Heart left ventricle (tissue), 16 donors: ENCODE measurements at regions not wholly inside any gene's neighbourhood (a gene's known extent, or its start where the extent isn't known, plus 50 kb on each side); places are given as distances from the start of the nearest gene placed in this dataset.

Source experiments
- ATAC-seq, 4 donors: fragments of 200-7000 bp; cut with Tn5 transposase; one replicate each; pipeline ENCODE4 v1.9.1; 2020 to 2022; ENCODE audit warnings: moderate library complexity in 4 of 4, mild to moderate bottlenecking in 3 of 4, moderate number of reproducible peaks in 1 of 4
- DNase-seq, 5 donors: peaks; one replicate each; pipeline ENCODE4 v3.0.0-alpha.2; 2020
- H3K27ac ChIP-seq, 12 donors: fragments of 200-600 bp; sonication (generic) in 4 of 12; one replicate each; pipeline versions ENCODE4 v1.5.0 to v1.8.0; 2016 to 2022; ENCODE audit warnings: mild to moderate bottlenecking in 2 of 12
- H3K27me3 ChIP-seq, 9 donors: fragments of 200-600 bp; sonication (generic) in 2 of 9; one replicate each; pipeline versions ENCODE4 v1.5.1 to v1.8.0; 2016 to 2022; ENCODE audit warnings: mild to moderate bottlenecking in 3 of 9
- H3K36me3 ChIP-seq, 9 donors: fragments of 200-600 bp; sonication (generic) in 2 of 9; one replicate each; pipeline versions ENCODE4 v1.5.0 to v1.8.0; 2018 to 2022; ENCODE audit warnings: mild to moderate bottlenecking in 2 of 9
- H3K4me1 ChIP-seq, 12 donors: fragments of 200-600 bp; sonication (generic) in 4 of 12; one replicate each; pipeline versions ENCODE4 v1.5.0 to v1.8.0; 2016 to 2022; ENCODE audit warnings: mild to moderate bottlenecking in 3 of 12
- H3K4me3 ChIP-seq, 12 donors: fragments of 200-600 bp; sonication (generic) in 4 of 12; one replicate each; pipeline versions ENCODE4 v1.5.0 to v1.8.0; 2017 to 2022; ENCODE audit warnings: mild to moderate bottlenecking in 9 of 12, moderate library complexity in 4 of 12
- H3K9me3 ChIP-seq, 12 donors: fragments of 200-600 bp; sonication (generic) in 4 of 12; one replicate each; pipeline versions ENCODE4 v1.5.0 to v1.8.0; 2016 to 2022; ENCODE audit warnings: mild to moderate bottlenecking in 1 of 12
- CTCF ChIP-seq, 12 donors: fragments of 200-600 bp; sonication (generic) in 4 of 12; IDR thresholded peaks; one replicate each; pipeline versions ENCODE4 v1.5.0 to v1.8.0; 2018 to 2022; ENCODE audit warnings: antibody characterized with exemption in 12 of 12, mild to moderate bottlenecking in 5 of 12
- POLR2A ChIP-seq, 2 donors: fragments of 450-650 bp; IDR thresholded peaks; one replicate each; pipeline ENCODE4 v1.6.1; 2017; ENCODE audit warnings: antibody characterized with exemption in 2 of 2, mild to moderate bottlenecking in 2 of 2, moderate library complexity in 2 of 2
- WGBS, 4 donors: extraction: QIAGEN DNeasy Blood & Tissue Kit in 2 of 4; methylation state at CpG; one replicate each; pipeline versions ENCODE4 v1.1.5 to v1.1.7; 2013 to 2018; 5-methylcytosine and 5-hydroxymethylcytosine counted together
- intact Hi-C, 10 donors: fragments of 100-400 bp; cut with DNase I; formaldehyde crosslinking; loops; one replicate each; pipeline versions ENCODE4 v1.11.1 to v1.14.2; 2022
- donor health status: ischemic (EF 13 %, LVEDD 7.1; RV severe dilation, severe dysfunction).
- donor health status: healthy with polysubstance abuse.
- donor health status: DM: no; HTN: yes; CAD: no.
- donor health status: DM: no; HTN: no; CAD: no.
- donor health status: ischemic (EF 25% LVEDD 6.9; RV normal size, moderate dysfunction).
- donor health status: ischemic (EF 25% LVEDD 5.7; RV mildly dilated, moderate dysfunction).
- donor health status: healthy.
- donor health status: DM: yes; HTN: yes; CAD: no.
- donor health status: ischemic (EF 35%, LVEDD 5.7; RV mildly dilated, moderate dysfunction).
- donor health status: nonischemic (EF 11% LVEDD 7.7; RV severe dilation, severe dysfunction).
- donor health status: DM: yes; HTN: yes; CAD: no.
- donor health status: PGD.
- donor health status: ischemic (EF 29% LVEDD 5.4; RV normal size, mild dysfunction).
- donor health status: nonischemic (EF 23%, LVEDD 6.1; RV moderate dilation, normal function).

- ATAC-seq: no peak
- no peaks in the 10 kb centered on the region for H3K27me3 ChIP-seq
- 69 to 88% (median 84%) methylated on average over 1 of the region's 1 CpG for WGBS, 4 donors
- no peak overlapping the region for H3K4me3 ChIP-seq
- no peak overlapping the region for H3K27ac ChIP-seq
- intact Hi-C loops: no loop called here
- no peaks in the 10 kb centered on the region for H3K4me1 ChIP-seq
- DNase-seq: no peak
- no peak for TF ChIP-seq CTCF (IDR thresholded peaks at IDR 0.05)
- TF ChIP-seq POLR2A (IDR thresholded peaks at IDR 0.05): no peak
- H3K9me3 ChIP-seq: no peaks in the 10 kb centered on the region
- H3K36me3 ChIP-seq: no peaks in the 10 kb centered on the region
Observed at GRCh38 chr5:97918057-97918456, 735.0 kb upstream of the RIOK2 start.

GRCh38 chr5:97918620-97919019 lies 735.6 kb upstream of the RIOK2 start:
- intact Hi-C loops: no loop called here
- Histone ChIP-seq H3K9me3 (no peaks in the 10 kb centered on the region), H3K4me3 (no peak overlapping the region), H3K36me3 (no peaks in the 10 kb centered on the region), H3K27ac (peak overlapping the region in 1 of 12 donors; percentile 7), H3K4me1 (no peaks in the 10 kb centered on the region), H3K27me3 (no peaks in the 10 kb centered on the region)
- no peak for DNase-seq
- ATAC-seq: peak in 1 of 4 donors; percentile 41
- 38 to 54% (median 47%) methylated on average over 2 of the region's 2 CpGs for WGBS, 4 donors
- TF ChIP-seq CTCF (IDR thresholded peaks at IDR 0.05): no peak
- no peak for TF ChIP-seq POLR2A (IDR thresholded peaks at IDR 0.05)

- H3K27ac ChIP-seq: peak overlapping the region in 1 of 12 donors; percentile 7
- intact Hi-C loops: no loop called here
- H3K4me3 ChIP-seq: no peak overlapping the region
- WGBS, 4 donors: 72 to 82% (median 81%) methylated on average over 4 of the region's 4 CpGs
- no peaks in the 10 kb centered on the region for H3K4me1 ChIP-seq
- ATAC-seq (no peak), DNase-seq (no peak)
- no peaks in the 10 kb centered on the region for H3K9me3 ChIP-seq
- no peaks in the 10 kb centered on the region for H3K27me3 ChIP-seq
- no peaks in the 10 kb centered on the region for H3K36me3 ChIP-seq
- no peak for TF ChIP-seq CTCF (IDR thresholded peaks at IDR 0.05)
- no peak for TF ChIP-seq POLR2A (IDR thresholded peaks at IDR 0.05)
Observed at GRCh38 chr5:97919719-97920118, 736.7 kb upstream of the RIOK2 start.

- DNase-seq (no peak), ATAC-seq (no peak)
- TF ChIP-seq CTCF (IDR thresholded peaks at IDR 0.05) (no peak), POLR2A (IDR thresholded peaks at IDR 0.05) (no peak)
- no peaks in the 10 kb centered on the region for H3K36me3 ChIP-seq
- H3K27ac ChIP-seq: no peak overlapping the region
- no peaks in the 10 kb centered on the region for H3K4me1 ChIP-seq
- H3K4me3 ChIP-seq: no peak overlapping the region
- no peaks in the 10 kb centered on the region for H3K9me3 ChIP-seq
- intact Hi-C loops: no loop called here
- H3K27me3 ChIP-seq: no peaks in the 10 kb centered on the region
- WGBS, 4 donors: 92 to 96% (median 94%) methylated on average over 5 of the region's 5 CpGs
Observed at GRCh38 chr5:97922776-97923175, 739.7 kb upstream of the RIOK2 start.
